ENCODE measurements at regions not wholly inside any gene's neighbourhood (a gene's known extent, or its start where the extent isn't known, plus 50 kb on each side); places are given as distances from the start of the nearest gene placed in this dataset.
A peak's percentile ranks its signal among the peaks of the same experiment; 100 is the strongest.

- DNase-seq, result no peak
- Histone ChIP-seq H3K27ac (no peak overlapping the region), H3K4me1 (peaks cover 0 to 9% (median 2%) of the 10 kb centered on the region in 4 donors), H3K27me3 (peaks cover 0 to 19% (median 0%) of the 10 kb centered on the region in 3 donors), H3K36me3 (no peaks in the 10 kb centered on the region), H3K9me3 (no peaks in the 10 kb centered on the region), H3K4me3 (no peak overlapping the region)
- TF ChIP-seq POLR2A (IDR thresholded peaks at IDR 0.05) (no peak), POLR2AphosphoS5 (IDR thresholded peaks at IDR 0.05) (no peak), EP300 (IDR thresholded peaks at IDR 0.05) (no peak), CTCF (IDR thresholded peaks at IDR 0.05) (no peak)
- intact Hi-C loops (cut with DNase I; ENCODE audit: low total_unique reads), result no loop called here
- WGBS, 5 donors, result 55 to 83% (median 78%) methylated on average over 3 of the region's 3 CpGs
Measured at GRCh38 chr11:129704831-129705230, 110.8 kb upstream of the TMEM45B start.

GRCh38 chr11:129705341-129705740 is 110.3 kb upstream of the TMEM45B start:
- Histone ChIP-seq H3K9me3 (peaks cover 0 to under 1% (median 0%) of the 10 kb centered on the region in 4 donors), H3K27ac (no peak overlapping the region), H3K27me3 (peaks cover 0 to 17% (median 0%) of the 10 kb centered on the region in 3 donors), H3K36me3 (no peaks in the 10 kb centered on the region), H3K4me3 (no peak overlapping the region), H3K4me1 (peaks cover 0 to 9% (median 2%) of the 10 kb centered on the region in 4 donors)
- intact Hi-C loops (cut with DNase I; ENCODE audit: low total_unique reads), result no loop called here
- TF ChIP-seq POLR2AphosphoS5 (IDR thresholded peaks at IDR 0.05) (peak in 2 of 3 donors; percentile 40 to 49), CTCF (IDR thresholded peaks at IDR 0.05) (no peak), POLR2A (IDR thresholded peaks at IDR 0.05) (no peak)
- DNase-seq, result peak in 1 of 2 donors; percentile 46
- WGBS, 5 donors, result 37 to 63% (median 45%) methylated on average over 8 of the region's 8 CpGs

GRCh38 chr11:129705933-129706332 is 109.7 kb upstream of the TMEM45B start:
- intact Hi-C loops (cut with DNase I; ENCODE audit: low total_unique reads), result no loop called here
- DNase-seq, result no peak
- Histone ChIP-seq H3K4me1 (peaks cover 0 to 9% (median 2%) of the 10 kb centered on the region in 4 donors), H3K27ac (no peak overlapping the region), H3K27me3 (peaks cover 0 to 17% (median 0%) of the 10 kb centered on the region in 3 donors), H3K9me3 (peaks cover 0 to 4% (median 0%) of the 10 kb centered on the region in 4 donors), H3K4me3 (no peak overlapping the region), H3K36me3 (no peaks in the 10 kb centered on the region)
- TF ChIP-seq EP300 (IDR thresholded peaks at IDR 0.05) (no peak), POLR2AphosphoS5 (IDR thresholded peaks at IDR 0.05) (no peak), POLR2A (IDR thresholded peaks at IDR 0.05) (no peak), CTCF (IDR thresholded peaks at IDR 0.05) (no peak)
- 31 to 59% (median 54%) methylated on average over 7 of the region's 7 CpGs for WGBS, 5 donors

- 79 to 88% (median 85%) methylated on average over 14 to 15 of the region's 15 CpGs for WGBS, 5 donors
- intact Hi-C loops (cut with DNase I; ENCODE audit: low total_unique reads), result no loop called here
Measured at GRCh38 chr11:129709801-129710398, 105.7 kb upstream of the TMEM45B start.

More at GRCh38 chr11:129709801-129710398, 105.7 kb upstream of the TMEM45B start:
- Histone ChIP-seq H3K9me3 (peaks cover 0 to 8% (median 4%) of the 10 kb centered on the region in 4 donors), H3K36me3 (no peaks in the 10 kb centered on the region), H3K4me1 (peaks cover 0 to 5% (median 1%) of the 10 kb centered on the region in 4 donors), H3K27ac (no peak overlapping the region), H3K4me3 (no peak overlapping the region), H3K27me3 (peaks cover 0 to 14% (median 0%) of the 10 kb centered on the region in 3 donors)
- no peak for DNase-seq
- TF ChIP-seq POLR2A (IDR thresholded peaks at IDR 0.05) (no peak), EP300 (IDR thresholded peaks at IDR 0.05) (no peak), CTCF (IDR thresholded peaks at IDR 0.05) (no peak), POLR2AphosphoS5 (IDR thresholded peaks at IDR 0.05) (no peak)

Data from stomach (tissue), 8 donors.